Panc1 (cell line): ENCODE measurements at regions not wholly inside any gene's neighbourhood (a gene's known extent, or its start where the extent isn't known, plus 50 kb on each side); places are given as distances from the start of the nearest gene placed in this dataset.

Experiments used
- ATAC-seq: fragments of 200-7000 bp; cut with Tn5 transposase; 2 replicates; pipeline ENCODE4 v1.9.1; 2020; ENCODE audit warnings: mild to moderate bottlenecking, moderate library complexity
- BruUV-seq: library from RNA; stranded (reverse); fragments of 400-500 nt; replicated peaks from 2 replicates; lab custom pipeline; 2021; lab: Mats Ljungman, UMichigan
- CTCF ChIA-PET: fragments of 300-600 bp; sonication (Branson Sonifier 250); formaldehyde crosslinking; loops from one replicate; lab custom pipeline; 2022; ENCODE audit warnings: antibody characterized with exemption; lab: Charles Lee
- POLR2A ChIA-PET: fragments of 300-600 bp; sonication (Branson Sonifier 250); formaldehyde crosslinking; loops from one replicate; lab custom pipeline; 2022; ENCODE audit warnings: antibody characterized with exemption; lab: Charles Lee
- DNase-seq: peaks from one replicate; pipeline ENCODE4 v3.0.0-alpha.2; 2010; ENCODE audit warnings: low read depth, low spot score
- H3K27ac ChIP-seq: 2 replicates; pipeline ENCODE4 v1.5.1; 2011; ENCODE audit warnings: mild to moderate bottlenecking, low read length, inconsistent platforms
- H3K27me3 ChIP-seq: fragments of 200-500 bp; sonication (Bioruptor generic); 2 replicates; pipeline ENCODE4 v1.6.0; 2014; ENCODE audit warnings: low read length, inconsistent platforms; ENCODE audit not compliant: control insufficient read depth, insufficient read depth
- H3K36me3 ChIP-seq: fragments of 200-500 bp; sonication (Bioruptor generic); 2 replicates; pipeline ENCODE4 v1.5.1; 2014; ENCODE audit warnings: inconsistent platforms, mild to moderate bottlenecking, low read length, moderate library complexity; ENCODE audit not compliant: control insufficient read depth, insufficient read depth
- H3K4me1 ChIP-seq: 2 replicates; pipeline ENCODE4 v1.5.1; 2011; ENCODE audit warnings: inconsistent platforms, mild to moderate bottlenecking, low read length, moderate library complexity; ENCODE audit not compliant: control insufficient read depth, insufficient read depth
- H3K4me3 ChIP-seq, 2 experiments: 2 replicates each; pipeline ENCODE4 v1.5.1; 2011 to 2012; ENCODE audit warnings: low read depth in 2 of 2, low read length in 2 of 2, mild to moderate bottlenecking in 2 of 2, inconsistent platforms in 1 of 2, moderate library complexity in 1 of 2
- H3K9me3 ChIP-seq: fragments of 200-500 bp; sonication (Bioruptor generic); 2 replicates; pipeline ENCODE4 v1.5.1; 2014; ENCODE audit warnings: low read depth, mild to moderate bottlenecking, inconsistent platforms, low read length, moderate library complexity; ENCODE audit not compliant: control insufficient read depth, insufficient read depth
- POLR2AphosphoS5 ChIP-seq: IDR thresholded peaks from 2 replicates; pipeline ENCODE4 v1.6.1; 2012; ENCODE audit warnings: mild to moderate bottlenecking, low read depth, low read length, moderate library complexity
- REST ChIP-seq, 2 experiments: IDR thresholded peaks; 2 replicates each; pipeline ENCODE4 v1.6.1; 2011 to 2012; ENCODE audit warnings: low read depth in 2 of 2, control low read depth in 1 of 2, low read length in 1 of 2, mild to moderate bottlenecking in 1 of 2, moderate library complexity in 1 of 2; ENCODE audit not compliant: insufficient read depth in 1 of 2
- SIN3A ChIP-seq: IDR thresholded peaks from 2 replicates; pipeline ENCODE4 v1.6.1; 2012; ENCODE audit warnings: low read depth, mild to moderate bottlenecking, low read length, moderate library complexity, borderline replicate concordance; ENCODE audit not compliant: insufficient read depth
- TCF7L2 ChIP-seq: IDR thresholded peaks from 2 replicates; pipeline ENCODE4 v1.6.1; 2011; ENCODE audit warnings: mild to moderate bottlenecking, low read depth, low read length, inconsistent platforms
- in situ Hi-C: cut with HindIII; loops from 2 replicates; pipeline ENCODE4 v1.10.0; 2016; ENCODE audit warnings: low sequenced_read_pairs, low pct_unique_long_range_greater_than_20kb
- intact Hi-C: fragments of 100-400 bp; cut with micrococcal nuclease; formaldehyde crosslinking; loops from one replicate; pipeline ENCODE4 v1.10.0; 2022; ENCODE audit not compliant: unreplicated experiment
- TF ChIP-seq, protein P1 (sequence below): fragments of 450-650 bp; IDR thresholded peaks from 2 replicates; pipeline ENCODE4 v1.5.1; 2017; ENCODE audit warnings: mild to moderate bottlenecking

- Histone ChIP-seq H3K4me1 (no peaks in the 10 kb centered on the region), H3K27me3 (no peaks in the 10 kb centered on the region), H3K4me3 (no peak overlapping the region), H3K36me3 (no peaks in the 10 kb centered on the region), H3K9me3 (no peaks in the 10 kb centered on the region), H3K27ac (no peak overlapping the region)
- no TSS peak for BruUV-seq
- in situ Hi-C loops (no loop called here), intact Hi-C loops (no loop called here)
- no peak for TF ChIP-seq REST (IDR thresholded peaks at IDR 0.05; ENCODE audit: insufficient read depth in 1 of 2, low read depth in 2 of 2, low read length in 1 of 2)
- TF ChIP-seq, protein P1, sequence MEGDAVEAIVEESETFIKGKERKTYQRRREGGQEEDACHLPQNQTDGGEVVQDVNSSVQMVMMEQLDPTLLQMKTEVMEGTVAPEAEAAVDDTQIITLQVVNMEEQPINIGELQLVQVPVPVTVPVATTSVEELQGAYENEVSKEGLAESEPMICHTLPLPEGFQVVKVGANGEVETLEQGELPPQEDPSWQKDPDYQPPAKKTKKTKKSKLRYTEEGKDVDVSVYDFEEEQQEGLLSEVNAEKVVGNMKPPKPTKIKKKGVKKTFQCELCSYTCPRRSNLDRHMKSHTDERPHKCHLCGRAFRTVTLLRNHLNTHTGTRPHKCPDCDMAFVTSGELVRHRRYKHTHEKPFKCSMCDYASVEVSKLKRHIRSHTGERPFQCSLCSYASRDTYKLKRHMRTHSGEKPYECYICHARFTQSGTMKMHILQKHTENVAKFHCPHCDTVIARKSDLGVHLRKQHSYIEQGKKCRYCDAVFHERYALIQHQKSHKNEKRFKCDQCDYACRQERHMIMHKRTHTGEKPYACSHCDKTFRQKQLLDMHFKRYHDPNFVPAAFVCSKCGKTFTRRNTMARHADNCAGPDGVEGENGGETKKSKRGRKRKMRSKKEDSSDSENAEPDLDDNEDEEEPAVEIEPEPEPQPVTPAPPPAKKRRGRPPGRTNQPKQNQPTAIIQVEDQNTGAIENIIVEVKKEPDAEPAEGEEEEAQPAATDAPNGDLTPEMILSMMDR: no peak
- no peak for TF ChIP-seq SIN3A
- TF ChIP-seq TCF7L2: no peak
- TF ChIP-seq POLR2AphosphoS5: no peak
- ChIA-PET POLR2A (no interaction called here), CTCF (no interaction called here)
- DNase-seq (no peak), ATAC-seq (no peak)
Measured at GRCh38 chr18:39942702-39943101, 2012.3 kb upstream of the PIK3C3 start.

DNA sequence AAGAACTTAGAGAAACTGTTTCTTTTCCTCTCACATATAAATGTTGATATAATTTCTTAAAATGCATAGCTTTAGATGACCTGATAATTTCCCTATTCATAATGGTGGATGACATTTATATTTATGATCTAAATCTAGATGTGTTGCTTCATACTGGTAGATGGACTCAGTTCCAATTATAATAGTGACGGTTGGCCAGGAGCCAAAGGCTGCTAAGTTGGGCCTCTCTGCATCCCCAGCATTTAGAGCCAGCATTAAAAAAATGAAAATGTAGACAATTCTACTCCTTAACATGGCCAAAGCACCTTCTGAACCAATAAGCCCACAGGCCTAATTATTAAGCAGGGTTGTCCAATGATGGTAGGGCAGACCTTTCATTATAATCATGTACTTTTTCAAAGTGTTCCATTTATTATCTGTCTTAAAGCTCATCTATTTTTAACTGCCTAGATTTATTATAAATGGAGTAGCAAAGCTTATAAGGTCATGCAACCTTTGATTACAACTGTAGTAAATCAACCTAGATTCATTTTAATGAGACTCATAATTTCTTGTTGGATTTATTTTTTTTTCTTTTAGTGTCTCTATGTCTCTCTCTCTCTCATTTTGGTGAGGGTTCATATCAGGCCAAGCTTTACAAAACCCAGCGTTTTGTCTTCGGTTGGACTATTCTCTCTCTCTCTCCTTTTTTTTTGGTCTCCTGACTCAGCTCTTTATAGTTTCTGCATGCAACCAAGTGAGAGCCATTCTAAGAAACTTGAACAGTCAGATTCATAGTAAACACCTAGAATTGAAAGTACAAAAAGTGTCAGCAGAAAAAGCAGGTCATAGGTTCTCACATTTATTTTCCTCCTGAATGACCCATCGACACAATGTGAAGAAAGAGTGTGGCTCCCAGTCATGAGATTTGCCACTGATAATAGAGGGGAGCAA, 2016.1 kb upstream of the PIK3C3 start:
- BruUV-seq: no TSS peak
- no peak for ATAC-seq
- H3K4me1 ChIP-seq: no peaks in the 10 kb centered on the region
- in situ Hi-C loops (no loop called here), intact Hi-C loops (no loop called here)
- no peak overlapping the region for H3K27ac ChIP-seq
- CTCF ChIA-PET: no interaction called here
- H3K27me3 ChIP-seq: no peaks in the 10 kb centered on the region
- no peaks in the 10 kb centered on the region for H3K9me3 ChIP-seq
- POLR2A ChIA-PET: no interaction called here
- DNase-seq: no peak
- TF ChIP-seq SIN3A (no peak), REST (IDR thresholded peaks at IDR 0.05; ENCODE audit: insufficient read depth in 1 of 2, low read depth in 2 of 2, low read length in 1 of 2) (no peak), TCF7L2 (no peak), POLR2AphosphoS5 (no peak)
- TF ChIP-seq, protein P1: no peak
- no peaks in the 10 kb centered on the region for H3K36me3 ChIP-seq
- no peak overlapping the region for H3K4me3 ChIP-seq
